HUES6 (cell line): ENCODE measurements at regions not wholly inside any gene's neighbourhood (a gene's known extent, or its start where the extent isn't known, plus 50 kb on each side); places are given as distances from the start of the nearest gene placed in this dataset.

ENCODE experiments used
- H3K27ac ChIP-seq: 2 replicates; pipeline ENCODE4 v1.7.0; 2013; ENCODE audit warnings: low read depth, mild to moderate bottlenecking, low read length, inconsistent platforms
- H3K27me3 ChIP-seq: 2 replicates; pipeline ENCODE4 v1.6.1; 2013; ENCODE audit warnings: low read length; ENCODE audit not compliant: control insufficient read depth, insufficient read depth
- H3K36me3 ChIP-seq: 2 replicates; pipeline ENCODE4 v1.6.1; 2013; ENCODE audit warnings: low read length; ENCODE audit not compliant: control insufficient read depth, insufficient read depth
- H3K4me1 ChIP-seq: 2 replicates; pipeline ENCODE4 v1.6.1; 2013; ENCODE audit warnings: low read length; ENCODE audit not compliant: control insufficient read depth, insufficient read depth
- H3K4me3 ChIP-seq: 2 replicates; pipeline ENCODE4 v1.5.1; 2013; ENCODE audit warnings: low read depth, low read length
- H3K9ac ChIP-seq: one replicate; pipeline ENCODE4 v1.6.1; 2013; ENCODE audit warnings: mild to moderate bottlenecking, low read length
- H3K9me3 ChIP-seq: 2 replicates; pipeline ENCODE4 v1.6.1; 2013; ENCODE audit warnings: low read depth, low read length; ENCODE audit not compliant: control insufficient read depth, insufficient read depth

- H3K27ac ChIP-seq: no peak overlapping the region
- H3K9ac ChIP-seq: no peak overlapping the region
- no peaks in the 10 kb centered on the region for H3K27me3 ChIP-seq
- H3K4me1 ChIP-seq: no peaks in the 10 kb centered on the region
- H3K36me3 ChIP-seq: no peaks in the 10 kb centered on the region
- no peak overlapping the region for H3K4me3 ChIP-seq
- H3K9me3 ChIP-seq: no peaks in the 10 kb centered on the region
Observed at GRCh38 chr1:244106837-244107493, 55.9 kb downstream of the ZBTB18 start.

GRCh38 chr1:244111027-244111426 lies 59.9 kb downstream of the ZBTB18 start:
- Histone ChIP-seq H3K9me3 (no peaks in the 10 kb centered on the region), H3K27me3 (no peaks in the 10 kb centered on the region), H3K4me3 (no peak overlapping the region), H3K27ac (no peak overlapping the region), H3K4me1 (no peaks in the 10 kb centered on the region), H3K9ac (no peak overlapping the region), H3K36me3 (no peaks in the 10 kb centered on the region)

- H3K9me3 ChIP-seq: 0 out of 2 replicates have a peak, but pooled peaks cover 3% of the 10 kb centered on the region
- no peak overlapping the region for H3K27ac ChIP-seq
- no peak overlapping the region for H3K9ac ChIP-seq
- no peak overlapping the region for H3K4me3 ChIP-seq
- H3K27me3 ChIP-seq: no peaks in the 10 kb centered on the region
- no peaks in the 10 kb centered on the region for H3K4me1 ChIP-seq
- H3K36me3 ChIP-seq: no peaks in the 10 kb centered on the region
Observed at GRCh38 chr1:244112041-244112440, 61.0 kb downstream of the ZBTB18 start.

- Histone ChIP-seq H3K4me1 (no peaks in the 10 kb centered on the region), H3K4me3 (no peak overlapping the region), H3K9me3 (0 out of 2 replicates have a peak, but pooled peaks cover 3% of the 10 kb centered on the region), H3K9ac (no peak overlapping the region), H3K27ac (no peak overlapping the region), H3K27me3 (no peaks in the 10 kb centered on the region), H3K36me3 (no peaks in the 10 kb centered on the region)
Observed at GRCh38 chr1:244112636-244113035, 61.6 kb downstream of the ZBTB18 start.

GRCh38 chr1:244113532-244114320 lies 62.6 kb downstream of the ZBTB18 start:
- no peak overlapping the region for H3K9ac ChIP-seq
- H3K27me3 ChIP-seq: no peaks in the 10 kb centered on the region
- no peaks in the 10 kb centered on the region for H3K36me3 ChIP-seq
- H3K9me3 ChIP-seq: 0 out of 2 replicates have a peak, but pooled peaks cover 3% of the 10 kb centered on the region
- H3K4me1 ChIP-seq: no peaks in the 10 kb centered on the region
- no peak overlapping the region for H3K27ac ChIP-seq
- no peak overlapping the region for H3K4me3 ChIP-seq

GRCh38 chr1:244114892-244115291 lies 63.8 kb downstream of the ZBTB18 start:
- Histone ChIP-seq H3K27ac (no peak overlapping the region), H3K27me3 (no peaks in the 10 kb centered on the region)

GRCh38 chr1:244116946-244117345 lies 65.9 kb downstream of the ZBTB18 start:
- no peak overlapping the region for H3K4me3 ChIP-seq
- no peaks in the 10 kb centered on the region for H3K27me3 ChIP-seq
- no peaks in the 10 kb centered on the region for H3K4me1 ChIP-seq
- no peaks in the 10 kb centered on the region for H3K36me3 ChIP-seq
- H3K9ac ChIP-seq: no peak overlapping the region
- H3K27ac ChIP-seq: no peak overlapping the region
- 0 out of 2 replicates have a peak, but pooled peaks cover 3% of the 10 kb centered on the region for H3K9me3 ChIP-seq

More at GRCh38 chr1:244114892-244115291, 63.8 kb downstream of the ZBTB18 start:
- no peak overlapping the region for H3K4me3 ChIP-seq
- no peak overlapping the region for H3K9ac ChIP-seq
- H3K4me1 ChIP-seq: no peaks in the 10 kb centered on the region
- H3K9me3 ChIP-seq: 0 out of 2 replicates have a peak, but pooled peaks cover 3% of the 10 kb centered on the region
- H3K36me3 ChIP-seq: no peaks in the 10 kb centered on the region

GRCh38 chr1:244118109-244118761 lies 67.2 kb downstream of the ZBTB18 start:
- H3K4me3 ChIP-seq: no peak overlapping the region
- no peak overlapping the region for H3K27ac ChIP-seq
- H3K9ac ChIP-seq: no peak overlapping the region
- no peaks in the 10 kb centered on the region for H3K36me3 ChIP-seq
- no peaks in the 10 kb centered on the region for H3K4me1 ChIP-seq
- no peaks in the 10 kb centered on the region for H3K27me3 ChIP-seq
- 0 out of 2 replicates have a peak, but pooled peaks cover 3% of the 10 kb centered on the region for H3K9me3 ChIP-seq

- Histone ChIP-seq H3K36me3 (no peaks in the 10 kb centered on the region), H3K4me3 (no peak overlapping the region), H3K27me3 (no peaks in the 10 kb centered on the region), H3K4me1 (no peaks in the 10 kb centered on the region; the same call in 1 of the 2 replicates), H3K9ac (no peak overlapping the region), H3K27ac (no peak overlapping the region), H3K9me3 (no peaks in the 10 kb centered on the region)
Observed at GRCh38 chr1:244128591-244129383, 77.7 kb downstream of the ZBTB18 start.

GRCh38 chr1:244137276-244137675 lies 86.2 kb downstream of the ZBTB18 start:
- no peaks in the 10 kb centered on the region for H3K36me3 ChIP-seq
- no peaks in the 10 kb centered on the region for H3K4me1 ChIP-seq
- no peak overlapping the region for H3K9ac ChIP-seq
- H3K9me3 ChIP-seq: no peaks in the 10 kb centered on the region
- H3K27ac ChIP-seq: no peak overlapping the region
- H3K4me3 ChIP-seq: no peak overlapping the region
- no peaks in the 10 kb centered on the region for H3K27me3 ChIP-seq
